GM19395 (cell line): ENCODE measurements at regions not wholly inside any gene's neighbourhood (a gene's known extent, or its start where the extent isn't known, plus 50 kb on each side); places are given as distances from the start of the nearest gene placed in this dataset.
"Not testable (repeated sequence)": the region's sequence is repeated elsewhere in the genome, so short reads cannot be mapped to it uniquely, and the experiment has no call there.

Experiments used
- ATAC-seq: cut with Tn5 transposase; IDR thresholded peaks from one replicate; pipeline ENCODE4 v1.9.1; 2021; ENCODE audit warnings: mild to moderate bottlenecking, moderate library complexity; ENCODE audit not compliant: unreplicated experiment

DNA sequence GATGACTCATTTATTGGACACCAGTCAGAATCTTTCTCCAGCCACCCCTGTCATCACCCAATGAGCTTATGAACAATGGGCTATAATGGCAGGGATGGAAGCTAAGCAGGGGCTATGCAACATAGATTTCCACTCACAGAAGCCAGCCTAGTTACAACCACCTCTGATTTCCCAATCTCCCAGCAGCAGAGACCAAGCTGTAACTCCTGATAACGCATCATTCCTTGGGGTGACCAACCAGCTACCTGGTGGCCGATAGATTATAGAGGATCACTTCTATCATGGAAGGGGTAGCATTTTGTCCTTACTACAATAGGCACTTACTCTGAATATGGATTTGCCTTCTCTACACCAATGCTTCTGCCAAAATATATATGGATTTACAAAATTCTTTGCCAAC is 302.3 kb upstream of the ATXN7L3B start:
- no peak for ATAC-seq

DNA sequence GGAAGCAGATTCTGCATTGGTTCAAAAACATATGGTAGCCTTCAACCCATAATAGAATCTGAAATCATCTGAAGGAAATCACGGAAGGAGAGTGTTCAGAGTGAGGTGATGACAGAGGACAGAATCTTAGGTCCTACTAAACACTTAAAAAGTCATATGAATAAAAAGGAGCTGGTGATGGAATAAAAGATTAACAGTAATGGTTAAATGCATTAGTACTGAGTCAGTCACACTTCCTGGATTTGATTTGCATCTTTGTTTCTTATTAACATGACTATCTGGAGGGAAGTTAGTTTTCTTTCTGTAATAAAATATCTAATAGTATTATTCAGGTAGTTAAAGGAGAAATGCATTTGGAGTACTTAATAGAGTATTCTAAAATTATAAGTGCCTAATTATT is 296.3 kb upstream of the ATXN7L3B start:
- ATAC-seq = no peak

- ATAC-seq = no peak
Measured at GRCh38 chr12:74242088-74242487, 295.5 kb upstream of the ATXN7L3B start.

GRCh38 chr12:74245458-74245857 is 292.2 kb upstream of the ATXN7L3B start:
- no peak for ATAC-seq

DNA sequence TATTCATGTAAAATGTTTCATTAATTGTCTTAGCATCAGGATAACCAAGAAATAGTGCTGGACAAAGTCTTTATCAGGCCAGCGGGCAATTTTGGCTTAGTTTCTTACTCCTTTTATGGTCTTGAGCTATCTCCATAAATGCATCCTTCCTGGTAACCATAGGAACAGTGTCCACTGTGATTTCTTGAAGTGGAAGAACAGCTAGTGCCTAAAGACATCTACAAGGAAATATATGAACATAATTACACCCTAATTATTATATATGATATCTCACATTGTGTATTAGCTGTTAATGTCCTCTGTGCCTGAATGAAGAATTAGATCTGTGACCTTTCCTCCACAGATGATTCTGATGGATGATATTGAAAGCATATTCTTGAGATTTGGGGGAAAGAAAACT is 286.7 kb upstream of the ATXN7L3B start:
- no peak for ATAC-seq

DNA sequence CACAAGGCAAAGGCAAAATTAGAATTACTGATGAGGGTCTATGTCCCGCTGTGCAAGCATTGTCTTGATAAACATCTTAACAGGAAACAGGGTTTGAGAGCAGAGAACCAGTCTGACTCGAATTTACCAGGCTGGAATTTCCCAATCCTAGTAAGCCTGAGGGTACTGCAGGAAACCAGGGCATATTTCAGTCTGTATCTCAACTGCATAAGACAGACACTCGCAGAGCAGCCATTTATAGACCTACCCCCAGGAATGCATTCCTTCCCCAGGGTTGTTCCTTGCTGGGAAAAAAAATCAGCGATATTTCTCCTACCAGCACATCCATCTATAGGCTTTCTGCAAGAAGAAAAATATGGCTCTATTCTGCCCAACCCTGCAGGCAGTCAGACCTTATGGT is 283.8 kb upstream of the ATXN7L3B start:
- not testable (repeated sequence) for ATAC-seq

GRCh38 chr12:74254784-74255183 is 282.9 kb upstream of the ATXN7L3B start:
- no peak for ATAC-seq

DNA sequence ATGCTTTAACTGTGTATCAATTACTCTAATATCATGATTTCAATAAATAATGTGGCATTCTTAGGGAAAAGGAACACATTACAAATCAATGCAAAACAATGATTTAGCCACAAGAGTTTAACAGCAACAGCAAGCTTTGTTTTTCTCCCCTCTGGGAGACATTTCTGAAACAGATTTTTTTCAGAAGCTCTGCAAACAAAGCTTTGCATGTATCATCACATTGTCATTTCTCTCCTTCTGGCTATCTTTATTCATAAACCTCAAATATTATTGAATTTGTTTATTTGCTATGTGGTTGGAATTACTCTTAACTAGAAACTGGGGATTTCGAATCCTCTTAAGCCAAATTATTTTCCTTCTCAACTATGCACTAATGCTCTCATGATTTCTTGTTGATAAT is 278.4 kb upstream of the ATXN7L3B start:
- no peak for ATAC-seq

GRCh38 chr12:74264692-74265091 is 272.9 kb upstream of the ATXN7L3B start:
- ATAC-seq = no peak

DNA sequence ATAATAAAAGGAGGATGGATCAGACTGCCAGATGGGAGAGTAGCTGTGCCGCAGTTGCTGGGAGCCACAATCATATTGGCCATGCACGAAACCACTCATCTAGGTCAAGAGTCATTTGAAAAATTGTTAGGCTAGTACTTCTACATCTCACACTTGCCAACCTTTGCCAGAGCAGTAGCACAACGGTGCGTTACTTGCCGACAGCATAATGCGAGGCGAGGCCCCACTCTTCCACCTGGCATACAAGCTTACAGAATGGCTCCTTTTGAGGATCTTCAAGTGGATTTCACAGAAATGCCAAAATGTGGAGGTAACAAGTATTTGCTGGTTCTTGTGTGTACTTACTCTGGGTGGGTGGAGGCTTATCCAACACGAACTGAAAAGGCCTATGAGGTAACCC is 268.3 kb upstream of the ATXN7L3B start:
- not testable (repeated sequence) for ATAC-seq

DNA sequence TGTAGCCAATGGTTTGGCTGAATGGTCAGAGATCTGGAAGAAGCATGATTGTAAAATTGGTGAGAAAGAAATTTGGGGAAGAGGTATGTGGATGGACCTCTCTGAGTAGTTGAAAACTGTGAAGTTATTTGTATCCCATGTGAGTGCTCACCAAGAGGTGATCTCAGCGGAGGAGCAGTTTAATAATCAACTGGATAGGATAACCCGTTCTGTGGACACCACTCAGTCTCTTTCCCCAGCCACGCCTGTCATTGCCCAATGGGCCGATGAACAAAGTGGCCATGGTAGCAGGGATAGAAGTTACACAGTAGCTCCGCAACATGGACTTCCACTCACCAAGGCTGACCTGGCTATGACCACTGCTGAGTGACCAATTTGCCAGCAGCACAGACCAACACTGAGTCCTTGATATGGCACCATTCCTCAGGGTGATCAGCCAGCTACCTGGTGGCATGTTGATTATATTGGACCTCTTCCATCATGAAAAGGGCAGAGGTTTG is 257.4 kb upstream of the ATXN7L3B start:
- no peak for ATAC-seq

DNA sequence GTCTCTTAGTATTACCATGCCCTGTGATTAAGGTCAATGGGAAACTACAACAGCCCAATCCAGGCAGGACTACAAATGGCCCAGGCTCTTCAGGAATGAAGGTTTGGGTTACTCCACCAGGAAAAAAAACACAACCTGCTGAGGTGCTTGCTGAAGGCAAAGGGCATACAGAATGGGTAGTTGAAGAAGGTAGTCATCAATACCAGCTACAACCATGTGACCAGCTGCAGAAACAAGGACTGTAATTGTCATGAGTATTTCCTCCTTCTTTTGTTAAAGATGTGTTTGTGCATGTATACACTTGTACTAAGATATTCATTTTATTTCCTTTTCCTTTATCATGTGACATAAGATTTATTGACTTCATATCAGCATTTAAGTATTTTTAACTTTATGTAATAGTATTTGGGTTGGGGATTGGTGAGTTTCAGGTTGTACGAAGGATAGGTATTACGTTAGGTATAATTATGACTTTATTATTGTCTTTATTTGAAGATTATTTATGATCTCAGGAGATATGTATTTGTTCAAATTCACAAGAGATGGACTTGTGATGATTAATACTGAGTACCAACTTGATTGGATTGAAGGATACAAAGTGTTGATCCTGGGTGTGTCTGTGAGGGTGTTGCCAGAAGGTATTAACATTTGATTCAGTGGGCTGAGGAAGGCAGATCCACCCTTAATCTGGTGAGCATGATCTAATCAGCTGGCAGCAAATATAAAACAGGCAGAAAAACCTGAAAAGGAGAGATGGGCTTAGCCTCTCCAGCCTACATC is 256.0 kb upstream of the ATXN7L3B start:
- not testable (repeated sequence) for ATAC-seq

- ATAC-seq = no peak
Measured at GRCh38 chr12:74283646-74284045, 254.0 kb upstream of the ATXN7L3B start.

- ATAC-seq = no peak
Measured at GRCh38 chr12:74285773-74286172, 251.9 kb upstream of the ATXN7L3B start.

DNA sequence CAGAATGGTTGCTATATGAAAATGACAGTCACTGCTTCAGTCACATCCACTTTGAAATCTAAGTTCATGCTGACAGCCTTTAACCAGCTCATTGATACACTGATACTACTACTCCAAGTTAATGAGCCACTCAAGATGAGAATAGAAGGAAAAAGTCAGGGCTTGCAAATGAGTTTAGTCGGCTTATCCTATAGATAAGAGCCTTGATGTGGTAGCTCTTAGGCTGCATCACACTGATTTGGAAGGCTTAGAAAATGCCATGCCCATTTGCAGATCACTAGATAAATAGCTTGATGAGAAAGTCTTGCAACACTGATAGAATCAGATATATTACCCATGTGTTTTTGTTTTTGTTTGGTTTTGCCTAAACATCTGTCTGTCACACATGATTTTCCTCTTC is 251.4 kb upstream of the ATXN7L3B start:
- no peak for ATAC-seq

DNA sequence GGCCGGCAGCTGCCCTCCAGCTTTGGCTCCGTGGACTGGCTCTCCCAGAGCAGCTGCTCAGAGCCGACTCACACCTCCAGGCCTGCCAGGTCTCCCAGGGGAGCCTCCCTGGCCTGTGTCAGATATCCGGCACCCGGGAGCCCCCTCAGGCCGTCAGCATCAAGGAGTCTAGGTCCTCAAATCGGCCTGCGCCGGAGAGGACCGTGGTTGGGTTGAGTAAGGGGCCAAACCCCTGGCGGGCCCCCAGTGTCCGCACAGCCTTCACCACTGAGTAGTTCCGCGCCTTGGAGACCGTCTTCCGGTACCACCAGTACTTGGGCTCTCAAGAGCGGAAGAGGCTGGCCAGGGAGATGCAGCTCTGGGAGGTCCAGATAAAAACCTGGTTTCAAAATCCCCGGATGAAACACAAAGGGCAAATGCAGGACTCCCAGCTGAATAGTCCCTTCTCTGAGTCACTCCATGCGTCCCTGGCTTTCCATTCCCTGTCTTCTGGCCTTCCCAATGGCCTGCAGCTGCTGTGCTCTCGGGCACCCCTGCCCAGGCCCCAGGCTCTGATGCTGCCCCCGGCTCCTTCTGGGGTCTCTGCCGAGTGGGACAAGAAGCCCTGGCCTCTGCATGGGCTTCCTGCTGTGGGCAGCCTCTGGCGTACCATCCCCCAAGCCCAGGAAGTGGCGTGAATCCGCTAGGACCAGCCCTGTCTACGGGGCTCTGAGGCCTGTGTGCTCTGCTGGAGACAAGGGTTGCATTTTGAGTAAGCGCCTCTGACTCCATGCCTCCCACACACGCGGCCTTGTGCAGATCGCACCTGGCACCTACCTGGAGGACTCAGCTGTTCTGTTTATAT is 245.1 kb upstream of the ATXN7L3B start:
- no peak for ATAC-seq

GRCh38 chr12:74293689-74294131 is 243.9 kb upstream of the ATXN7L3B start:
- ATAC-seq = no peak

DNA sequence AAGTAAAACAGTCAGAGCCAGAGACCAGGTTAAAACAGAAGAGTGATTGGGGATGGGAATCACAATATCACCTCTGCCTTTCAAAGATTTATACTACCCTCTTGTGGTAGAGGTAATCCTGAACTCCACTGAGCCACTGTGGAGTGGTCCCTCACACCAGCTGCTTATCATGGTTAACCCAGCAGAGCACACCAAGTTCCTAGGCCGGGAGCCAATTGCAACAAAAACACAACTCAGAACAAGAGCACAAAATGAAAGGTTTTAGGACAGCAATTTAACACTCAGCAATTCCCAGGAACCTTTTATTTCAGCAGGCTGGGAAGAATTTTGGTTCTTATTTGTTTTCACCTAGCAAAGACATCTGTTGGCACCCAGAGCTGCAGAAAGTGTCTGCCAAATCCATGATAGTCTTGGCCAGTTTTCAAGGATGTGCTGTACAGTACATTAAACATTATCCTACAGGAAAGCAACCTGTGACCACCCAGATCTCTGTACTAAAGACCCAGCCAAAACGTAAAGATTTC is 220.5 kb upstream of the ATXN7L3B start:
- ATAC-seq = no peak

GRCh38 chr12:74317741-74318140 is 219.9 kb upstream of the ATXN7L3B start:
- no peak for ATAC-seq

DNA sequence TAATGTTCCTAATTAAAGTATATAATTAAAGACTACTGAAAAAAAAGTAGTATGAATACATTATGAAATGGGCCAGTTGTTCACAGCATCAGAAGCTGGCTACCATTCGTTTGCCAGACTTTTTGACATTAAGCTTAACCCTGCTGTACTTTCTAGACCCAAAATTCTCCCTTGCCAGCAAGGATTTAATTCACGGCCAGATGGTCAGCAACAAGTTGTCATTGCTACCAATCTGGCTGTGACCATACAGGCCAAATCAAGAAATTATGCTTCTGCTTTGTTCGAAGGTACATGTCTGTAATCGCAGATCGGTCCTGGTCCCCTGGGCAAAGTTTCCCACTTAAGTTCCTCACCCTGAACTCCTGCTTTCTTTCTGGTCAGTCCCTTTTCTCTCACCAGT is 217.7 kb upstream of the ATXN7L3B start:
- ATAC-seq = no peak

DNA sequence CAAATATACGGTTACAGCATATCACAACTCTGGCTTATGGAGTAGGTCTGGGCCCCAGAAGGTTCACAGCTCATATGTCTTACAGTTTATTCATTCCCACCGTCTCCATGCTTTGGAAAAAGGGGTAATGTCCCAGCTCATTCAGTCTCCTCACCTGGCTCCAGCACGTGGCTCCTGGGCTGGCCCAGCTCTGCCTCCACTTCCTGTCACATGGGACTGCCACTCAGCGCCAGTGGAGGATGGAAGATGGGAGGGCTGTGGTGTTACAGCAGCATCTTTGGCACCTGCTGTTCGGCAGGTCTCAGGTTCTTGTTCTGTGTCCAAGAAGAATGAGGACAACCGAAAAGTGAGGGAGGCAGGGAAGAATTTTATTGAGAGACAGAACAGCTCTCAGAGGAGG is 216.3 kb upstream of the ATXN7L3B start:
- ATAC-seq = no peak

GRCh38 chr12:74322792-74323191 is 214.8 kb upstream of the ATXN7L3B start:
- no peak for ATAC-seq
